GM13976 (cell line): ENCODE measurements at regions not wholly inside any gene's neighbourhood (a gene's known extent, or its start where the extent isn't known, plus 50 kb on each side); places are given as distances from the start of the nearest gene placed in this dataset.

Experiments
- DNase-seq: peaks from one replicate; pipeline ENCODE4 v3.0.0; 2012; ENCODE audit warnings: low spot score
- CTCF ChIP-seq: IDR thresholded peaks from 2 replicates; pipeline ENCODE4 v1.5.1; 2012; ENCODE audit warnings: borderline replicate concordance, mild to moderate bottlenecking; ENCODE audit not compliant: insufficient read depth; ENCODE audit errors: extremely low read depth, missing control alignments, control extremely low read depth
- in situ Hi-C: fragments of 300-500 bp; cut with MboI; formaldehyde crosslinking; loops from one replicate; pipeline ENCODE4 v1.12.0; 2022; ENCODE audit warnings: low sequenced_read_pairs, mixed read lengths, inconsistent platforms; ENCODE audit not compliant: unreplicated experiment

GRCh38 chr12:22828066-22828465 is 203.1 kb downstream of the ETNK1 start:
- in situ Hi-C loops: no loop called here
- DNase-seq: no peak
- TF ChIP-seq CTCF: no peak

GRCh38 chr12:22835431-22835830 is 210.5 kb downstream of the ETNK1 start:
- DNase-seq: no peak
- in situ Hi-C loops: no loop called here
- TF ChIP-seq CTCF: no peak

GRCh38 chr12:22850185-22850584 is 225.2 kb downstream of the ETNK1 start:
- no peak for TF ChIP-seq CTCF
- in situ Hi-C loops: no loop called here
- DNase-seq: no peak

- no peak for TF ChIP-seq CTCF
- in situ Hi-C loops: no loop called here
- DNase-seq: no peak
Measured at GRCh38 chr12:22851532-22851931, 226.6 kb downstream of the ETNK1 start.

- no peak for DNase-seq
- in situ Hi-C loops: no loop called here
- no peak for TF ChIP-seq CTCF
Measured at GRCh38 chr12:22855456-22855855, 230.5 kb downstream of the ETNK1 start.

GRCh38 chr12:22856178-22856577 is 231.2 kb downstream of the ETNK1 start:
- peak; percentile 14 for DNase-seq
- in situ Hi-C loops: no loop called here
- TF ChIP-seq CTCF: peak; percentile 34
